Keratinocyte (primary cell): ENCODE measurements at regions not wholly inside any gene's neighbourhood (a gene's known extent, or its start where the extent isn't known, plus 50 kb on each side); places are given as distances from the start of the nearest gene placed in this dataset.

Experiments
- DNase-seq: peaks from one replicate; pipeline ENCODE4 v3.0.0-alpha.2; 2011; ENCODE audit warnings: low read depth, missing footprints, low spot score
- FAIRE-seq: peaks from 2 replicates; lab custom pipeline; 2011; peaks lifted over from hg19 to GRCh38; lab: Jason Lieb, UNC
- H2AFZ ChIP-seq: 2 replicates; pipeline ENCODE4 v1.6.0; 2012; ENCODE audit warnings: low read length, control low read depth, inconsistent platforms; ENCODE audit not compliant: control insufficient read depth
- H3K27ac ChIP-seq: 2 replicates; pipeline ENCODE4 v1.5.1; 2011; ENCODE audit warnings: low read length; ENCODE audit not compliant: control insufficient read depth, insufficient read depth
- H3K27me3 ChIP-seq: 3 replicates; pipeline ENCODE4 v1.6.0; 2011; ENCODE audit warnings: low read length; ENCODE audit not compliant: control insufficient read depth, insufficient read depth; ENCODE audit errors: extremely low read depth
- H3K36me3 ChIP-seq, 2 experiments: 2 replicates in 1 of 2; 3 replicates in 1 of 2; pipeline ENCODE4 v1.5.1; 2011; ENCODE audit warnings: low read length in 2 of 2, mild to moderate bottlenecking in 1 of 2; ENCODE audit not compliant: control insufficient read depth in 2 of 2, insufficient read depth in 2 of 2; ENCODE audit errors: extremely low read depth in 1 of 2
- H3K4me1 ChIP-seq: 3 replicates; pipeline ENCODE4 v1.5.1; 2011; ENCODE audit warnings: low read length; ENCODE audit not compliant: control insufficient read depth, insufficient read depth; ENCODE audit errors: extremely low read depth
- H3K4me2 ChIP-seq: 3 replicates; pipeline ENCODE4 v1.6.0; 2011; ENCODE audit warnings: low read depth, low read length; ENCODE audit not compliant: control insufficient read depth, insufficient read depth; ENCODE audit errors: extremely low read depth
- H3K4me3 ChIP-seq, 3 experiments: fragments of 200-600 bp in 1 of 3; sonication (generic) in 1 of 3; 2 replicates in 2 of 3; 3 replicates in 1 of 3; pipeline ENCODE4 v1.5.1; 2011 to 2016; ENCODE audit warnings: low read length in 3 of 3, mild to moderate bottlenecking in 3 of 3, control low read depth in 2 of 3, inconsistent platforms in 1 of 3, low read depth in 1 of 3, mixed read lengths in 1 of 3, mixed run types in 1 of 3, moderate library complexity in 1 of 3; ENCODE audit not compliant: control insufficient read depth in 2 of 3, insufficient read depth in 2 of 3; ENCODE audit errors: extremely low read depth in 1 of 3
- H3K79me2 ChIP-seq: 2 replicates; pipeline ENCODE4 v1.6.0; 2012; ENCODE audit warnings: low read length; ENCODE audit not compliant: control insufficient read depth, insufficient read depth
- H3K9ac ChIP-seq: 3 replicates; pipeline ENCODE4 v1.6.0; 2011; ENCODE audit warnings: low read length; ENCODE audit not compliant: control insufficient read depth, insufficient read depth; ENCODE audit errors: extremely low read depth
- H3K9me1 ChIP-seq: 3 replicates; pipeline ENCODE4 v1.6.0; 2011; ENCODE audit warnings: low read length; ENCODE audit not compliant: control insufficient read depth, insufficient read depth; ENCODE audit errors: extremely low read depth
- H3K9me3 ChIP-seq: 2 replicates; pipeline ENCODE4 v1.5.1; 2012; ENCODE audit warnings: low read depth, low read length; ENCODE audit not compliant: control insufficient read depth
- H4K20me1 ChIP-seq: 3 replicates; pipeline ENCODE4 v1.6.0; 2011; ENCODE audit warnings: low read length; ENCODE audit not compliant: control insufficient read depth, insufficient read depth; ENCODE audit errors: extremely low read depth
- CTCF ChIP-seq, 3 experiments: IDR thresholded peaks in 1 of 3; conservative IDR thresholded peaks in 1 of 3; optimal IDR thresholded peaks in 1 of 3; 2 replicates in 2 of 3; 3 replicates in 1 of 3; pipeline versions ENCODE3 to v1.5.1; 2011; ENCODE audit warnings: low read length in 3 of 3, mild to moderate bottlenecking in 3 of 3, moderate library complexity in 2 of 3, control low read depth in 1 of 3, inconsistent platforms in 1 of 3; ENCODE audit not compliant: insufficient read depth in 2 of 3; ENCODE audit errors: extremely low read depth in 1 of 3
- EZH2 ChIP-seq: IDR thresholded peaks from one replicate; pipeline ENCODE4 v1.6.1; 2012; ENCODE audit warnings: inconsistent platforms, mild to moderate bottlenecking, low read length, moderate library complexity
- dilution Hi-C: fragments of 300-500 bp; cut with MboI; formaldehyde crosslinking; loops from one replicate; pipeline ENCODE4 v1.7.0; 2020; ENCODE audit warnings: low sequenced_read_pairs; ENCODE audit not compliant: extremely low pct_ligation_motif_present

GRCh38 chr17:72396121-72396520 is 275.3 kb downstream of the SOX9 start:
- Histone ChIP-seq H3K79me2 (no peaks in the 10 kb centered on the region), H3K36me3 (peaks cover 0 to 4% of the 10 kb centered on the region in 2 experiments), H3K9me1 (no peaks in the 10 kb centered on the region), H2AFZ (no peak overlapping the region), H3K27ac (no peak overlapping the region), H3K4me2 (no peak overlapping the region), H4K20me1 (no peaks in the 10 kb centered on the region), H3K4me3 (no peak overlapping the region), H3K27me3 (no peaks in the 10 kb centered on the region), H3K9ac (no peak overlapping the region), H3K4me1 (peaks cover 31% of the 10 kb centered on the region), H3K9me3 (no peaks in the 10 kb centered on the region)
- DNase-seq, result no peak
- FAIRE-seq, result no peak
- TF ChIP-seq CTCF (optimal IDR thresholded peaks at IDR 0.05 in 1 of 3, IDR thresholded peaks at IDR 0.05 in 1 of 3, conservative IDR thresholded peaks at IDR 0.05 in 1 of 3; ENCODE audit: extremely low read depth in 1 of 3, insufficient read depth in 2 of 3, low read length in 3 of 3), result no peak
- TF ChIP-seq EZH2, result no peak
- dilution Hi-C loops, result no loop called here

GRCh38 chr17:72397223-72397667 is 276.4 kb downstream of the SOX9 start:
- peaks cover 20% of the 10 kb centered on the region for H3K4me1 ChIP-seq
- TF ChIP-seq CTCF (optimal IDR thresholded peaks at IDR 0.05 in 1 of 3, IDR thresholded peaks at IDR 0.05 in 1 of 3, conservative IDR thresholded peaks at IDR 0.05 in 1 of 3; ENCODE audit: extremely low read depth in 1 of 3, insufficient read depth in 2 of 3, low read length in 3 of 3) (no peak), EZH2 (no peak)

More at GRCh38 chr17:72397223-72397667, 276.4 kb downstream of the SOX9 start:
- DNase-seq (no peak), FAIRE-seq (no peak)
- Histone ChIP-seq H3K9ac (no peak overlapping the region), H4K20me1 (no peaks in the 10 kb centered on the region), H3K9me3 (no peaks in the 10 kb centered on the region), H3K4me2 (no peak overlapping the region), H3K4me3 (no peak overlapping the region), H3K36me3 (peaks cover 6% of the 10 kb centered on the region in 2 experiments), H3K79me2 (peaks cover 4% of the 10 kb centered on the region), H2AFZ (no peak overlapping the region), H3K9me1 (no peaks in the 10 kb centered on the region), H3K27ac (no peak overlapping the region), H3K27me3 (no peaks in the 10 kb centered on the region)
- dilution Hi-C loops, result no loop called here
